Neural cell (in vitro differentiated cells): ENCODE measurements at regions not wholly inside any gene's neighbourhood (a gene's known extent, or its start where the extent isn't known, plus 50 kb on each side); places are given as distances from the start of the nearest gene placed in this dataset.

Experiments
- CTCF ChIP-seq: fragments of 450-650 bp; IDR thresholded peaks from 2 replicates; pipeline ENCODE4 v1.5.1; 2014; ENCODE audit warnings: antibody characterized with exemption, mild to moderate bottlenecking, moderate library complexity; ENCODE audit not compliant: poor library complexity, severe bottlenecking
- EZH2 ChIP-seq: fragments of 200-600, 300-800 bp; shearing (Covaris generic), sonication (generic); IDR thresholded peaks from 2 replicates; pipeline ENCODE4 v1.6.1; 2014; ENCODE audit warnings: antibody characterized with exemption, low read length, borderline replicate concordance, mild to moderate bottlenecking; ENCODE audit not compliant: insufficient read depth, poor library complexity, severe bottlenecking
- TAF1 ChIP-seq: IDR thresholded peaks from 2 replicates; pipeline ENCODE4 v1.6.1; 2012; ENCODE audit warnings: low read depth

GRCh38 chr22:47634347-47634746, 871.9 kb downstream of the TBC1D22A start:
- TF ChIP-seq CTCF (no peak), TAF1 (no peak), EZH2 (no peak)
